ENCODE measurements at regions not wholly inside any gene's neighbourhood (a gene's known extent, or its start where the extent isn't known, plus 50 kb on each side); places are given as distances from the start of the nearest gene placed in this dataset.

- H3K27me3 ChIP-seq: no peaks in the 10 kb centered on the region
- no peaks in the 10 kb centered on the region for H3K9me3 ChIP-seq (replicated peaks in 1 of 3)
- no peaks in the 10 kb centered on the region for H3K4me1 ChIP-seq (replicated peaks in 1 of 2)
- 84 to 98% (median 90%) methylated on average over 2 of the region's 2 CpGs for WGBS, 4 donors
- H3K36me3 ChIP-seq (replicated peaks in 1 of 2): no peaks in the 10 kb centered on the region
- no peak for DNase-seq
- no peak for TF ChIP-seq POLR2A (IDR thresholded peaks at IDR 0.05)
- no peak for TF ChIP-seq CTCF (IDR thresholded peaks at IDR 0.05)
- H3K4me3 ChIP-seq: no peak overlapping the region
- intact Hi-C loops (cut with DNase I): no loop called here
- no peak overlapping the region for H3K27ac ChIP-seq
Observed at GRCh38 chr4:112053825-112054350, 91.4 kb upstream of the FAM241A start.

DNA sequence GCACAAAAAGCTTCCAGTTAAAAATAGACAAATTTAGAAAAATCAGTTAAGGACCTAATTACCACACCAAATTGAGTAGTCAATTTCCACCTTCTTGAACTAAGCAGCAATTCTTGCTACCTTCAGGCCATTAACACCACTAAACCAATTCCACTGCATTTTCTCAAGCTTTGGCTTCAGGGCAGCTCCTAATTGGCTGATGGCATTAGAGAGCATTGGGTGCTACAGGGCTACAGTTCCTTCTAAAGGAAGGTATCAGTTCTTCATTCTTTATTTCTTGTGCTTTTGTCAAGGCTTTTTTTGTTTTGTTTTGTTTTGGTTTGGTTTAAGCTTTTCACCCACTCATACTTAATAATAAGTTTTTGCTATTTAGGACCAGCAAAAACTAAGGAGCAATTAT, 90.2 kb upstream of the FAM241A start:
- DNase-seq: no peak
- Histone ChIP-seq H3K27ac (no peak overlapping the region), H3K27me3 (no peaks in the 10 kb centered on the region), H3K4me3 (no peak overlapping the region), H3K9me3 (replicated peaks in 1 of 3) (no peaks in the 10 kb centered on the region), H3K36me3 (replicated peaks in 1 of 2) (no peaks in the 10 kb centered on the region), H3K4me1 (replicated peaks in 1 of 2) (no peaks in the 10 kb centered on the region)
- intact Hi-C loops (cut with DNase I): no loop called here
- no peak for TF ChIP-seq POLR2A (IDR thresholded peaks at IDR 0.05)
- no peak for TF ChIP-seq CTCF (IDR thresholded peaks at IDR 0.05)

DNA sequence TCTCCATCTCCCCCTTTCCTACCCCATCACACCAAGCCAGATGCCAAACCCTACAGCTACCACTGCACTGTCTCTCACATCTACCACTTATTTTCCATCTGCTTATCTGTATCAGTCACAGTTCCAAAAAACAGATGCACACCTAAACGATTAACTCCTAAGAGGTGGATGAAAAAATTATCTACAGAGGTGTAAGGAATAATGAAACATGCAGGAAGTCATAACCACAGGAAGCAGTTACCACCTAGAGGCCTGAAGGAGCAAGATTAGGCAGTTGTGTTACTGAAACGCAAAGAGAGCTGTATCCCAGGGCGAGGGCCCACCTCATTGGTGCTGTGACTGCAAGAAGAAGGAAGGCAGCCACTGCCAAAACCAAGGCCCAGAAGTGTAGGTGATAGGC, 87.8 kb upstream of the FAM241A start:
- TF ChIP-seq CTCF (IDR thresholded peaks at IDR 0.05): no peak
- no peak for TF ChIP-seq POLR2A (IDR thresholded peaks at IDR 0.05)
- DNase-seq: no peak
- WGBS, 4 donors: 62 to 71% (median 65%) methylated on average over 3 of the region's 3 CpGs
- H3K4me1 ChIP-seq (replicated peaks in 1 of 2): no peaks in the 10 kb centered on the region
- H3K27me3 ChIP-seq: no peaks in the 10 kb centered on the region
- H3K27ac ChIP-seq: no peak overlapping the region
- H3K36me3 ChIP-seq (replicated peaks in 1 of 2): no peaks in the 10 kb centered on the region
- no peaks in the 10 kb centered on the region for H3K9me3 ChIP-seq (replicated peaks in 1 of 3)
- intact Hi-C loops (cut with DNase I): no loop called here
- no peak overlapping the region for H3K4me3 ChIP-seq

DNA sequence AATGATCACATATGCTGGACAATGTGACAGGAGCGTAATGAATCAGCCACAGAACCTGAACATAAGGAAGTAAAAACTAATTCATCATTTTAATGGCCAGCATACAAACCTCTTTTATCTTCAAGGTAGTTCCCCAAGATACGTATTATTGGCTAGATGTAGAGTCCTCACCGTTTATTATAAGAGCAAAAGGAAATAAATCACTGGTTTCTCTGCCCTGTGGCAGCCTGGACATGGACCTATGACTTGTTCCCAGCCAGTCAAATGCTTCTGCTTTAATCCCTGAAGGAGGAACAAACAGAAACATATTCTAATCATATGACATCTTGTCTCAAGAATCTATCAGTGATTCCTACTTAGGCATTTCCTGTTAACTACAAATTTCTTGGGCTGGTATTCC, 86.8 kb upstream of the FAM241A start:
- no peaks in the 10 kb centered on the region for H3K27me3 ChIP-seq
- TF ChIP-seq POLR2A (IDR thresholded peaks at IDR 0.05) (no peak), CTCF (IDR thresholded peaks at IDR 0.05) (no peak)
- no peak overlapping the region for H3K4me3 ChIP-seq
- no peak overlapping the region for H3K27ac ChIP-seq
- no peaks in the 10 kb centered on the region for H3K36me3 ChIP-seq (replicated peaks in 1 of 2)
- no peaks in the 10 kb centered on the region for H3K4me1 ChIP-seq (replicated peaks in 1 of 2)
- 34 to 41% (median 36%) methylated on average over 3 of the region's 3 CpGs for WGBS, 4 donors
- no peaks in the 10 kb centered on the region for H3K9me3 ChIP-seq (replicated peaks in 1 of 3)
- intact Hi-C loops (cut with DNase I): no loop called here
- no peak for DNase-seq
